Stimulated activated CD8-positive, alpha-beta memory T cell treated with anti-CD3 and anti-CD28 coated beads, Interleukin-12 subunit alpha, Interleukin-12 subunit beta, amount 100 ng/mL, for 24 hours (primary cell): ENCODE measurements at regions not wholly inside any gene's neighbourhood (a gene's known extent, or its start where the extent isn't known, plus 50 kb on each side); places are given as distances from the start of the nearest gene placed in this dataset.

Experiments
- DNase-seq: peaks from one replicate; pipeline ENCODE4 v3.0.0-alpha.2; 2020; ENCODE audit errors: extremely low read depth

- no peak for DNase-seq
These were observed 49.7 kb upstream of the SLC2A1 start for GRCh38 chr1:43008115-43009060.
